ENCODE measurements at regions not wholly inside any gene's neighbourhood (a gene's known extent, or its start where the extent isn't known, plus 50 kb on each side); places are given as distances from the start of the nearest gene placed in this dataset.

- no peak overlapping the region for H3K4me3 Mint-ChIP-seq
- DNase-seq (no peak), ATAC-seq (ENCODE audit: low read depth in 2 of 2) (no peak)
- H3K9me3 Mint-ChIP-seq: peaks cover 0 to 4% (median 3%) of the 10 kb centered on the region in 7 donors
- H3K27me3 Mint-ChIP-seq: peaks cover 0 to 16% (median 5%) of the 10 kb centered on the region in 3 donors
- H3K27ac Mint-ChIP-seq: no peak overlapping the region
- no peaks in the 10 kb centered on the region for H3K36me3 Mint-ChIP-seq
- no peaks in the 10 kb centered on the region for H3K4me1 Mint-ChIP-seq
Measured at GRCh38 chr3:124156866-124157712, 165.2 kb upstream of the ROPN1 start.

GRCh38 chr3:124157748-124158147 lies 165.8 kb upstream of the ROPN1 start:
- peaks cover 0 to 16% (median 5%) of the 10 kb centered on the region in 3 donors for H3K27me3 Mint-ChIP-seq
- DNase-seq: no peak
- H3K36me3 Mint-ChIP-seq: no peaks in the 10 kb centered on the region
- H3K4me3 Mint-ChIP-seq: no peak overlapping the region
- no peak for ATAC-seq (ENCODE audit: low read depth in 2 of 2)
- H3K27ac Mint-ChIP-seq: no peak overlapping the region
- H3K4me1 Mint-ChIP-seq: no peaks in the 10 kb centered on the region
- H3K9me3 Mint-ChIP-seq: peaks cover 0 to 4% (median 3%) of the 10 kb centered on the region in 7 donors

GRCh38 chr3:124158168-124158881 lies 166.4 kb upstream of the ROPN1 start:
- Mint-ChIP-seq H3K27me3 (peaks cover 0 to 16% (median 5%) of the 10 kb centered on the region in 3 donors), H3K9me3 (peaks cover 0 to 4% (median 3%) of the 10 kb centered on the region in 7 donors), H3K4me1 (no peaks in the 10 kb centered on the region), H3K4me3 (no peak overlapping the region), H3K27ac (no peak overlapping the region), H3K36me3 (no peaks in the 10 kb centered on the region)
- no peak for DNase-seq
- no peak for ATAC-seq (ENCODE audit: low read depth in 2 of 2)

- Mint-ChIP-seq H3K4me1 (no peaks in the 10 kb centered on the region), H3K27ac (no peak overlapping the region), H3K9me3 (no peaks in the 10 kb centered on the region), H3K36me3 (no peaks in the 10 kb centered on the region), H3K4me3 (no peak overlapping the region), H3K27me3 (peaks cover 10 to 16% (median 13%) of the 10 kb centered on the region in 3 donors)
- ATAC-seq (ENCODE audit: low read depth in 2 of 2) (no peak), DNase-seq (no peak)
Measured at GRCh38 chr3:124161448-124161847, 169.5 kb upstream of the ROPN1 start.

GRCh38 chr3:124163689-124164088 lies 171.8 kb upstream of the ROPN1 start:
- ATAC-seq (ENCODE audit: low read depth in 2 of 2) (no peak), DNase-seq (no peak)
- Mint-ChIP-seq H3K36me3 (no peaks in the 10 kb centered on the region), H3K4me1 (no peaks in the 10 kb centered on the region), H3K27me3 (peaks cover 10 to 18% (median 12%) of the 10 kb centered on the region in 3 donors), H3K27ac (no peak overlapping the region), H3K9me3 (no peaks in the 10 kb centered on the region), H3K4me3 (no peak overlapping the region)

- Mint-ChIP-seq H3K4me1 (no peaks in the 10 kb centered on the region), H3K9me3 (no peaks in the 10 kb centered on the region), H3K27me3 (peaks cover 18 to 31% (median 18%) of the 10 kb centered on the region in 3 donors), H3K36me3 (no peaks in the 10 kb centered on the region), H3K27ac (no peak overlapping the region), H3K4me3 (no peak overlapping the region)
- ATAC-seq (ENCODE audit: low read depth in 2 of 2): no peak
- no peak for DNase-seq
Measured at GRCh38 chr3:124168271-124168670, 176.3 kb upstream of the ROPN1 start.

- DNase-seq (no peak), ATAC-seq (ENCODE audit: low read depth in 2 of 2) (no peak)
- Mint-ChIP-seq H3K27me3 (peaks cover 8 to 22% (median 18%) of the 10 kb centered on the region in 3 donors), H3K4me1 (no peaks in the 10 kb centered on the region), H3K27ac (no peak overlapping the region), H3K36me3 (no peaks in the 10 kb centered on the region), H3K4me3 (no peak overlapping the region), H3K9me3 (peaks cover 0 to 2% (median 0%) of the 10 kb centered on the region in 7 donors)
Measured at GRCh38 chr3:124172283-124172682, 180.4 kb upstream of the ROPN1 start.

- DNase-seq (no peak), ATAC-seq (ENCODE audit: low read depth in 2 of 2) (no peak)
- no peak overlapping the region for H3K27ac Mint-ChIP-seq
- H3K27me3 Mint-ChIP-seq: peaks cover 8 to 23% (median 21%) of the 10 kb centered on the region in 3 donors
- no peaks in the 10 kb centered on the region for H3K4me1 Mint-ChIP-seq
- no peak overlapping the region for H3K4me3 Mint-ChIP-seq
- H3K36me3 Mint-ChIP-seq: no peaks in the 10 kb centered on the region
- H3K9me3 Mint-ChIP-seq: peaks cover 0 to 2% (median 0%) of the 10 kb centered on the region in 7 donors
Measured at GRCh38 chr3:124172816-124173215, 180.9 kb upstream of the ROPN1 start.

- peaks cover 0 to 2% (median 0%) of the 10 kb centered on the region in 7 donors for H3K9me3 Mint-ChIP-seq
- no peaks in the 10 kb centered on the region for H3K36me3 Mint-ChIP-seq
- peaks cover 5 to 14% (median 9%) of the 10 kb centered on the region in 3 donors for H3K27me3 Mint-ChIP-seq
- H3K4me1 Mint-ChIP-seq: no peaks in the 10 kb centered on the region
- no peak for ATAC-seq (ENCODE audit: low read depth in 2 of 2)
- DNase-seq: no peak
- no peak overlapping the region for H3K4me3 Mint-ChIP-seq
- peak overlapping the region in 1 of 6 donors; percentile 47 for H3K27ac Mint-ChIP-seq
Measured at GRCh38 chr3:124174476-124174875, 182.6 kb upstream of the ROPN1 start.

GRCh38 chr3:124174910-124175874 lies 183.3 kb upstream of the ROPN1 start:
- H3K27ac Mint-ChIP-seq: no peak overlapping the region
- no peak for DNase-seq
- ATAC-seq (ENCODE audit: low read depth in 2 of 2): no peak

GRCh38 chr3:124177071-124177470 lies 185.1 kb upstream of the ROPN1 start:
- no peaks in the 10 kb centered on the region for H3K36me3 Mint-ChIP-seq
- peaks cover 6 to 26% (median 13%) of the 10 kb centered on the region in 3 donors for H3K27me3 Mint-ChIP-seq
- no peaks in the 10 kb centered on the region for H3K4me1 Mint-ChIP-seq
- DNase-seq: no peak
- no peak for ATAC-seq (ENCODE audit: low read depth in 2 of 2)
- H3K27ac Mint-ChIP-seq: no peak overlapping the region
- H3K4me3 Mint-ChIP-seq: no peak overlapping the region
- peaks cover 0 to 5% (median 0%) of the 10 kb centered on the region in 7 donors for H3K9me3 Mint-ChIP-seq

More at GRCh38 chr3:124174910-124175874, 183.3 kb upstream of the ROPN1 start:
- H3K9me3 Mint-ChIP-seq: peaks cover 0 to 2% (median 0%) of the 10 kb centered on the region in 7 donors
- H3K36me3 Mint-ChIP-seq: no peaks in the 10 kb centered on the region
- no peaks in the 10 kb centered on the region for H3K4me1 Mint-ChIP-seq
- peaks cover 0 to 13% (median 5%) of the 10 kb centered on the region in 3 donors for H3K27me3 Mint-ChIP-seq
- H3K4me3 Mint-ChIP-seq: no peak overlapping the region

GRCh38 chr3:124178531-124178930 lies 186.6 kb upstream of the ROPN1 start:
- Mint-ChIP-seq H3K4me3 (no peak overlapping the region), H3K27me3 (peaks cover 6 to 23% (median 13%) of the 10 kb centered on the region in 3 donors), H3K36me3 (no peaks in the 10 kb centered on the region), H3K4me1 (no peaks in the 10 kb centered on the region), H3K27ac (no peak overlapping the region), H3K9me3 (peaks cover 0 to 5% (median 0%) of the 10 kb centered on the region in 7 donors)
- no peak for ATAC-seq (ENCODE audit: low read depth in 2 of 2)
- no peak for DNase-seq

GRCh38 chr3:124200407-124200806 lies 208.5 kb upstream of the ROPN1 start:
- Mint-ChIP-seq H3K9me3 (peaks cover 0 to 11% (median 1%) of the 10 kb centered on the region in 7 donors), H3K4me1 (no peaks in the 10 kb centered on the region), H3K4me3 (no peak overlapping the region), H3K27ac (no peak overlapping the region), H3K27me3 (peaks cover 34 to 46% (median 42%) of the 10 kb centered on the region in 3 donors), H3K36me3 (no peaks in the 10 kb centered on the region)
- ATAC-seq (ENCODE audit: low read depth in 2 of 2): no peak
- no peak for DNase-seq
